RWPE1 (cell line): ENCODE measurements at regions not wholly inside any gene's neighbourhood (a gene's known extent, or its start where the extent isn't known, plus 50 kb on each side); places are given as distances from the start of the nearest gene placed in this dataset.

ENCODE experiments used
- CTCF ChIA-PET: fragments of 350-600 bp; sonication (Branson Sonifier 250); formaldehyde crosslinking; extraction: SDS; loops from one replicate; lab custom pipeline; 2021; lab: Yijun Ruan, JAX
- POLR2A ChIA-PET: fragments of 400-600 bp; formaldehyde crosslinking; extraction: SDS; loops from one replicate; lab custom pipeline; 2020; ENCODE audit warnings: antibody characterized with exemption; ENCODE audit not compliant: low non-redundant PET; lab: Yijun Ruan, JAX
- DNase-seq: peaks from one replicate; pipeline ENCODE4 v3.0.0; 2012; ENCODE audit warnings: low spot score
- H3K27ac ChIP-seq: fragments of 450-650 bp; 2 replicates; pipeline ENCODE4 v1.5.1; 2017
- TF ChIP-seq, protein P1 (sequence below): fragments of 450-650 bp; conservative IDR thresholded peaks from 2 replicates; pipeline ENCODE4 v1.5.1; 2017; ENCODE audit warnings: low read depth, mild to moderate bottlenecking

DNA sequence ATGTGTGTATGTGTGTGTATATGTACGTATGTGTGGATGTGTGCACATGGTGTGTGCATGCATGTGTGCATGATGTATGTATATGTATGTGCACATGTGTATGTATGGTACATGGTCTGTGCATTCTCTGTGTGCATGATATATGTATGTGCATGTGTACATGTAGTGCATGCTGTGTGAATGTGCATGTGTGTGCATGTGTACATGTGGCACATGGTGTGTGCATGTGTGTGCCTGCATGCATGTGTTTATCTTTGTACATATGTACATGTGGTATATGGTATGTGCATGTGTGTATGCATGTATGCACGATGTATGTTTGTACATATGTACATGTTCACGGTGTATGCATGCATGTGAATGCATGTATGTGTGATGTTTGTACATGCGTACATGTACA is 383.7 kb downstream of the TYW1 start:
- POLR2A ChIA-PET = no interaction called here
- DNase-seq = no peak
- CTCF ChIA-PET = no interaction called here
- no peak overlapping the region for H3K27ac ChIP-seq
- TF ChIP-seq, protein P1, sequence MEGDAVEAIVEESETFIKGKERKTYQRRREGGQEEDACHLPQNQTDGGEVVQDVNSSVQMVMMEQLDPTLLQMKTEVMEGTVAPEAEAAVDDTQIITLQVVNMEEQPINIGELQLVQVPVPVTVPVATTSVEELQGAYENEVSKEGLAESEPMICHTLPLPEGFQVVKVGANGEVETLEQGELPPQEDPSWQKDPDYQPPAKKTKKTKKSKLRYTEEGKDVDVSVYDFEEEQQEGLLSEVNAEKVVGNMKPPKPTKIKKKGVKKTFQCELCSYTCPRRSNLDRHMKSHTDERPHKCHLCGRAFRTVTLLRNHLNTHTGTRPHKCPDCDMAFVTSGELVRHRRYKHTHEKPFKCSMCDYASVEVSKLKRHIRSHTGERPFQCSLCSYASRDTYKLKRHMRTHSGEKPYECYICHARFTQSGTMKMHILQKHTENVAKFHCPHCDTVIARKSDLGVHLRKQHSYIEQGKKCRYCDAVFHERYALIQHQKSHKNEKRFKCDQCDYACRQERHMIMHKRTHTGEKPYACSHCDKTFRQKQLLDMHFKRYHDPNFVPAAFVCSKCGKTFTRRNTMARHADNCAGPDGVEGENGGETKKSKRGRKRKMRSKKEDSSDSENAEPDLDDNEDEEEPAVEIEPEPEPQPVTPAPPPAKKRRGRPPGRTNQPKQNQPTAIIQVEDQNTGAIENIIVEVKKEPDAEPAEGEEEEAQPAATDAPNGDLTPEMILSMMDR = no peak

DNA sequence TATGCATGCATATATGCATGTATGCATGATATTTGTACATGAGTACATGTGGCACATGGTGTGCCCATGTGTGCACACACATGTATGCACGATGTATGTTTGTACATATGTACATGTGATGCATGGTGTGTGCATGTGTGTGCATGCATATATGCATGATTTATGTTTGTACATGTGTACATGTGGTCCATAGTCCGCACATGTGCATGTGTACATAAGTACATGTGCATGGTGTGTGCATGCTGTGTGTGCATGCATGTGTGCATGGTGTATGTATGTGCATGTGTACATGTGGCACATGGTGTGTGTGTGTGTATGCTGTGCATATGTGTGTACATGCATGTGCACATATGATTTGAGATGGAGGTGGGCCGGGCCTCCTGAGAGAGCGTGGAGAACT is 384.2 kb downstream of the TYW1 start:
- TF ChIP-seq, protein P1 = no peak
- H3K27ac ChIP-seq = no peak overlapping the region
- DNase-seq = no peak
- ChIA-PET CTCF (interaction anchor here (0.6 kb wide), 1 partner anchor 83 kb away, joined by 5 read pairs; no protein-coding TSS in a partner anchor), POLR2A (interaction anchor here (0.6 kb wide), 1 partner anchor 51 kb away, joined by 6 read pairs; no protein-coding TSS in a partner anchor)

DNA sequence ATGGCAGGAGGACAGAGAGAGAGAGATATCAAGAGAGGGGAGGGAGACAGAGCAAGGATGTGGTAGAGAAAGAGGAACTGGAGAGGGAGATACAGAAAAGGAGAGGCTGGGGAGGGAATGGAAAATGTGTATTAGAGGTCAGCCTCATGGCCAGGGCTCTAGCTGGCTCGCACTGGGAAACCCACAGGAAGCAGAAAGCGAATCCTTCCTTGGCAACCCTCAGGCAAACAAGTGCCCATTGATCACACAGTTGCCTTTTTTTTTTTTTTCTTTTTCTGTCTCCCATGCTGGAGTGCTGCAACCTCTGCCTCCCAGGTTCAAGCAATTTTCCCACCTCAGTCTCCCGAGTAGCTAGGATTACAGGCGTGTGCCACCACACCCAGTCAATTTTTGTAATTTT is 391.2 kb downstream of the TYW1 start:
- ChIA-PET POLR2A (no interaction called here), CTCF (no interaction called here)
- TF ChIP-seq, protein P1 = no peak
- DNase-seq = no peak
- no peak overlapping the region for H3K27ac ChIP-seq

DNA sequence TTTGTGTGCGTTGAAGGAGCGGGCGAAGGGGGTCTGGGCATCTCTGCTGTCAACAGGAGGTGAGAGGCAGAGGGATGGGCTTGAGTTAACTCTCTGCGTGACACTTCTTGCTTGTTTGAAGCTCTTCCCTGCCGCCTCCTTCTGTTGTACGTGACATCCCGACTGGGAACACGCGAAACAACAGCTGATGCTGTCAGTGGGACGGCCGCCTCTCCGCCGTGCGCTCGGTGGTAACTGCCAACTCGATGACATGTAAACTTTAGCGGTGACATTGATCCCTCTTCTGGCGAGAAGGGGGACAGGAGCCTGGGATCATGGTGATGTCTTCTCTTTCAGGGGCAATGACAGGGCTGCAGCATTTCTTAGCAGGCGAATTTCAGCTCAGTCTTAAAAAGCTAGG is 394.5 kb downstream of the TYW1 start:
- POLR2A ChIA-PET = no interaction called here
- TF ChIP-seq, protein P1 = no peak
- H3K27ac ChIP-seq = no peak overlapping the region
- DNase-seq = no peak
- CTCF ChIA-PET = interaction anchor here (0.7 kb wide), 1 partner anchor 10 kb away, joined by 3 read pairs; no protein-coding TSS in a partner anchor

DNA sequence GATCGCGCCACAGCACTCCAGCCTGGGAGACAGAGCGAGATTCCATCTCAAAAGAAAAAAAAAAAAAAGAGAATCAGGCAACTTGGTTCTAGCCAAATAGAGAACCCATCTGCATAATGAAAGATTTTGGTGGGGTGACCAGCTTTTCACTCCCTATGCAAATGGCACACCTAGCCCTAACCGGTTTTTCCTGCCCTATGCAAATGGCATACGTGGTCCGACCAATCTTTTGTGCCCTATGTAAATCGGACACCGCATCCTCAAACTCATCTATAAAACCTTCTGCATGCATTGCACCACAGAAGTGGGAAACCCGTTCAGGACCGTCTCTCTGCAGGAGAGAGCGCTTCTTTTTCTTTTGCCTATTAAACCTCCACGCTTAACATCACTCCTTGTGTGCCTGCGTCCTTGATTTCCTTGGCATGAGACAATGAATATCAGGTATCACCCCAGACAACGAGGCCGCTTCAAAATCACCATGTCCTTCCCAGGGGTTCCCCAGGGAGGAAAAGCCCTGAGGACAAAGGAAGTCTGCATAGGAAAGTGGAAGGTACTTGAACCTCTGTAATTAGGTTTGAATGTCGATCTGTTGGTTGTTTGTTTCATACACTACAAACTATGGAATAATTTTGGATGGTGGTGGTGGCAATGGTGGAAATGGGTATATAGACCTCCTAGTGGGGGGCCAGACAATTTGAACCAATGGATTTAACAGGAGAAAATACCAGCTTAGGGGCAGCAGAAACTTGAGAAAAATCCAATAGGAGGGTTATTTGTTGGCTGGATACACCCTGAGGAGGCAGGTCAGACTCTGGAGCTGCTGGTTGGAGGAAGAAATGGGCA is 396.2 kb downstream of the TYW1 start:
- TF ChIP-seq, protein P1 = no peak
- no peak overlapping the region for H3K27ac ChIP-seq
- POLR2A ChIA-PET = no interaction called here
- no peak for DNase-seq
- CTCF ChIA-PET = no interaction called here

DNA sequence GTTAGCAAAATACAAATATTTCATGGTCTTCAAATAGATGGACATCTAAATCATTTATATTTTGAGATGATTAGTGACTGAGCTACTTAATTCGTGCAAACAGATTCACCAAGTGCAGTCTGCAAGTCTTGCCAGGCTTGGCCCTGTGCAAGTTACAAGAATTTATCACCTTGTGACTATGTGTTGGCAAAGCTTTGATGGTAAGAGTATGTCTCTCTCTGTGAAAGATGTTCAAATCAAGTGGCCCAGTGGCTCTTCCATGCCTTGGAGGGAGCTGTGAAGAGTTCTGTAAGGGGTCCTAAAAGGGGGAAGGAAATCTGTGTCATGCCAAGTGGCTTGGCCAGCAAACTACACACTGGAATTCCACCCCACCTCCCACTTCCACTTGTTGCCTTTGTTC is 397.3 kb downstream of the TYW1 start:
- ChIA-PET CTCF (no interaction called here), POLR2A (no interaction called here)
- H3K27ac ChIP-seq = no peak overlapping the region
- TF ChIP-seq, protein P1 = no peak
- DNase-seq = no peak
